ENCODE measurements at regions not wholly inside any gene's neighbourhood (a gene's known extent, or its start where the extent isn't known, plus 50 kb on each side); places are given as distances from the start of the nearest gene placed in this dataset.

DNA sequence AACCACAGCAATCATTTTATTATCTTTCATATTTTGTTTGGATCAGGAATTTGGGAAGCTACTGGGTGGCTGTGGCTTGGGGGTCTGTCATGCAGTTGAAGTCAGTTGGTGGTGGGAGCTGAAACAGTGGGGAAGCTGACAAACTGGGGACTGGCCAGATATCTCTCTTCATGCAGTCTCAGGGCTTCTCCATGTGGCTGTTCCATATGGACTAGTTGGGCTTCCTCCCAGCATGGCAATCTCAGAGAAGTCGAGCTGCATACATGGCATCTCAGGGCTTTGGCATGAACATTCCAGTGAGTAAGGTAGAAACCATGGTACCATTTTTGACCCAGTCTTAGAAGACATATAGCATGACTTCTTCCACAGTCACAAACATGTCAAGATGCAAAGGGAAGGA is 274.8 kb downstream of the ENC1 start:
- DNase-seq (ENCODE audit: low read depth in 2 of 2) = no peak
- TF ChIP-seq, protein P1, sequence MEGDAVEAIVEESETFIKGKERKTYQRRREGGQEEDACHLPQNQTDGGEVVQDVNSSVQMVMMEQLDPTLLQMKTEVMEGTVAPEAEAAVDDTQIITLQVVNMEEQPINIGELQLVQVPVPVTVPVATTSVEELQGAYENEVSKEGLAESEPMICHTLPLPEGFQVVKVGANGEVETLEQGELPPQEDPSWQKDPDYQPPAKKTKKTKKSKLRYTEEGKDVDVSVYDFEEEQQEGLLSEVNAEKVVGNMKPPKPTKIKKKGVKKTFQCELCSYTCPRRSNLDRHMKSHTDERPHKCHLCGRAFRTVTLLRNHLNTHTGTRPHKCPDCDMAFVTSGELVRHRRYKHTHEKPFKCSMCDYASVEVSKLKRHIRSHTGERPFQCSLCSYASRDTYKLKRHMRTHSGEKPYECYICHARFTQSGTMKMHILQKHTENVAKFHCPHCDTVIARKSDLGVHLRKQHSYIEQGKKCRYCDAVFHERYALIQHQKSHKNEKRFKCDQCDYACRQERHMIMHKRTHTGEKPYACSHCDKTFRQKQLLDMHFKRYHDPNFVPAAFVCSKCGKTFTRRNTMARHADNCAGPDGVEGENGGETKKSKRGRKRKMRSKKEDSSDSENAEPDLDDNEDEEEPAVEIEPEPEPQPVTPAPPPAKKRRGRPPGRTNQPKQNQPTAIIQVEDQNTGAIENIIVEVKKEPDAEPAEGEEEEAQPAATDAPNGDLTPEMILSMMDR (IDR thresholded peaks at IDR 0.05; ENCODE audit: low read depth, low read length) = no peak
- no peak overlapping the region for H3K4me3 ChIP-seq (replicated peaks in 1 of 2; ENCODE audit: low read depth in 2 of 2, low read length in 2 of 2)

DNA sequence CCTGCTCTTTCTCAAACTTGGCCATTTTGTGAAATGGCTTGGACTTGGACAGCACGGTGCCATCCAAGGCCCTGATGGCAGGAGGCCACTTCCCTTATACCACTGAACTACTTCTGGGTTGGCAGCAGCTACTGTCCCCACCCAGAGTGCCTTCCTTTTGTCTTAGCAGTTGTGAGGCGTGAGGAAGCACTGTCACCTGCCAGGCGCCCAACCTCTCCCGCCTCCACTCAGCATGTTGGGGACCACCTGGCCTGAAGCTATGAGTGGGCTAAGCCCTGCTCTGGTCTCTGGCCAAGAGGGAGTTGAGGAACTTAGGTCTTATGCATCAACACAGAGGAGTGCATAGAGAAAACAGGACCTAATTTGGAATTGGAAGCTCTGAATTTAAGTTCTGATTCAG is 276.0 kb downstream of the ENC1 start:
- TF ChIP-seq, protein P1 (IDR thresholded peaks at IDR 0.05; ENCODE audit: low read depth, low read length) = no peak
- H3K4me3 ChIP-seq (replicated peaks in 1 of 2; ENCODE audit: low read depth in 2 of 2, low read length in 2 of 2) = no peak overlapping the region
- DNase-seq (ENCODE audit: low read depth in 2 of 2) = no peak

DNA sequence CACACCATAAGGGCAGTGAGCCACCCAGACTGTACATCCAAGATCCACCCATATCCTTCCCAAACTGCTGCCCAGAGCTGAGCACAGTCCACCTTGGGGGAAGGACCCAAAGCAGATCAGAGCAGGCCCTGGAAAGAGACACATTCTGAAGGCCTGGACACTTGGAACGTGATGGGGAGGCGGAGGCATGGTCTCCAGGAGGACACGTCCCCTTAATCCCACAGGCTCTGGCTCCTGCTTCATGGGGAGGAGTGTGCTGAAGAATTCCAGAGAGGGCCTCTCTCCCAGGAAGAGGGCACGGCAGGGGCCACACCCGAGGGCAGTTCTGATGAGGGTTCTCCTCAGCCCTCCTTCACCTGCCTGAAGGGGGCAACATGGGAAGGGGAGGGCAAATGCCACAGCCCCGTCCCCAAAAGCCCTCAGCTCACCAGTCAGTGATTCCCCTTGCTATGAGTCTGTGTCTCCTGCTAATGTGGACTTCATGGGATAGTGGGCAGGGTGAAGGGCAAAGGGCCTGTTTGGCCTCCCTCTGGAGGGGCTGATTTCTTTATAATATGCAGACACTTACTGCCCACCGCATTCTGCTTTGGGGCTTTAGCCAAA is 276.8 kb downstream of the ENC1 start:
- TF ChIP-seq, protein P1 (IDR thresholded peaks at IDR 0.05; ENCODE audit: low read depth, low read length) = no peak
- H3K4me3 ChIP-seq (replicated peaks in 1 of 2; ENCODE audit: low read depth in 2 of 2, low read length in 2 of 2) = no peak overlapping the region
- DNase-seq (ENCODE audit: low read depth in 2 of 2) = no peak

DNA sequence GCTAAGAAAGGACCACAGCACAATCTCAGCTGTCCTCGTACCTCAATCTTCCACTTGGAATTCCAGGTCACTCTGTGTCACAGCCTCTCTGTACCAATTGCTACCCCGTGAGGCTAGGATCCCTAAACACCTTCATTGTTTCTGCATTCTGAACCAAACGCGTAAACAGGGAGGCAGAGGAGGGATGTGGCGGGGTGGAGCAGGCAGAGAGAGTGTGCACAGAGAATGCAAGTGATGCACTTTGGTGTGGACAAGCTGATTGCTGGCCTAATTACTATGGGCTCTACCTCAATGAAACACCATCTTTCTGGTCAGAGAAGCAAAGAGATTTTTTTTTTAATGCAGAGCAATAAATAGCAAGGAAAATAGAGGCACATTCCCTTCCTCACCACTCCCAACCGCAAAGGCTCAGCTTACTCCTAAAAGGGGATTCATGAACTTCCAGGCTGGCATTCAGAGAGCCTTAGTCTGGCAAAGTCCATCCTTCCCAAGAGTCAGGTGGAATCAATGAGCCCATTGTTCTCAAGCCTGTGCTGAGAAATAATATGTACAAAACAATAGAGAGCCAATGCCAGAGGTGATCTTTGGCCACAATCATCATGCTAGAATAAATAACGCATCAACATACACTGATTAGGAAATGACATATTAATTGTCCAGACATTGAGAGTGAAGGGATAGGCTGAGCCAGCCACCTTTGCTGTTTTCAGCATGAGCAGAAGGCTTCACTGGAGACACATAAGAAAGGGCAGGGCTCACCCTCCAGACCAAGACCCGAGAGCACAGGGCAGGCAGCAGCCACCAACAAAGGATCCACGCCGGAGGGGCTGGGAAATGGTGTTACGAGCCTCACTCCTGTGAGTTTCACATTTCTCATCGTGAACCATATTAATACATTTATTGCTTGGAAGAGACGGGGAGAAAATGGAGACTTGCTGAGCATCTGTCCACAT is 278.8 kb downstream of the ENC1 start:
- TF ChIP-seq, protein P1 (IDR thresholded peaks at IDR 0.05; ENCODE audit: low read depth, low read length) = no peak
- no peak overlapping the region for H3K4me3 ChIP-seq (replicated peaks in 1 of 2; ENCODE audit: low read depth in 2 of 2, low read length in 2 of 2)
- no peak for DNase-seq (ENCODE audit: low read depth in 2 of 2)

DNA sequence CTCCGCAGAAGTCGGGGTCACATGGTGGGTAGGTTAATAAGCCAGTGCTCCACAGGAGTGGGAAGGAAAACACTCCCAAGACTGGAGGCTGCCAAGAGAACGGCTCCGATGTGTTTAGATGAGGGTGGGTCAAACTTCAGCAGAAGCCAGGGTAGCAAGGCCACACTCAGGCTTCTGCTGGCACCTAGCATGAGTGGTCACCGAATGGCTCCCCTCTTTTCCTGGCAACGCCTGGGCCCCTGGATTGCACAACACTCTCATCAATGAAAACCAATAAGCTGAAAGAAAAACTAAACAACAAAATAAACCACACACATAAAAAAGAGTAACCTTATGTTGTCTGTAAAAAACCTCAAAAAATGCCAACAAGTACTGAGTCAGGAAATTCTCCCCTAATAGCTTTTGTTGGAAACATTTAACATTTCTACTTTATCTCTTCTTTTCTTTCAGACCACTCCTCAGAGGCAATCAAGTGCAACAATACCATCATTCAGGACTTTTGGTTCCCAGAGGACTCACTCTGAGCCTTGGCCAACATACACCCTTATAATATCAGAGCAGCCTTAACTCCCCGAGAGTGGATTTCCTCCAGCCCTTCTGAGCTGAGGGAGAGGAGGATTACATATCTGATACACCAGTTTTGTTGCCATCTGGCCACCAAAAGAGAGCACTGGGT is 279.9 kb downstream of the ENC1 start:
- no peak overlapping the region for H3K4me3 ChIP-seq (replicated peaks in 1 of 2; ENCODE audit: low read depth in 2 of 2, low read length in 2 of 2)
- TF ChIP-seq, protein P1 (IDR thresholded peaks at IDR 0.05; ENCODE audit: low read depth, low read length) = no peak
- DNase-seq (ENCODE audit: low read depth in 2 of 2) = no peak

DNA sequence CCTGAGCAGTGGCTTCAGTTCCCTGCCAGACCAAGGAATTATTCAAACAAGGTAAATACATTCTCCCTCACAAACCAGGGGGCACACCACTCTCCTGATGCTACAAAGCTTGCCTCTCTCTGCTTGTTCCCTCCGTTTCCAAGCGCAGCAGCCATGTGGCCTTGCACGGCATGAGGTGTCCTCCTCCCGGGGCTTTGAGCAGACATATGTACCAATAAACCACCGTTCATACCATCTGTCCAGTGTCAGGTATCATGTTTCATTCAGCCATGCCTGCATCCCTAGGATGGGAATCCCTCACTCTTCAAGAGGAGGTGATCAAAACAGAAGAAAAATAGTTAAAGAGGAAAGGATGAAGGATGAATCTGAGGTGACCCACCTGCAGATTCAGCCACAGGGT is 282.7 kb downstream of the ENC1 start:
- no peak overlapping the region for H3K4me3 ChIP-seq (replicated peaks in 1 of 2; ENCODE audit: low read depth in 2 of 2, low read length in 2 of 2)
- no peak for DNase-seq (ENCODE audit: low read depth in 2 of 2)
- TF ChIP-seq, protein P1 (IDR thresholded peaks at IDR 0.05; ENCODE audit: low read depth, low read length) = no peak

All from cardiac fibroblast (primary cell).